Vagina (tissue), 2 donors: ENCODE measurements at regions not wholly inside any gene's neighbourhood (a gene's known extent, or its start where the extent isn't known, plus 50 kb on each side); places are given as distances from the start of the nearest gene placed in this dataset.

ENCODE experiments used
- CTCF ChIP-seq, 3 experiments: fragments of 450-650 bp in 2 of 3; fragments of 200-600 bp in 1 of 3; sonication (generic) in 1 of 3; IDR thresholded peaks; one replicate each; pipeline ENCODE4 v1.5.1; 2017 to 2019; ENCODE audit warnings: antibody characterized with exemption in 3 of 3, mild to moderate bottlenecking in 2 of 3, moderate library complexity in 2 of 3
- POLR2A ChIP-seq, 2 donors: fragments of 450-650 bp; IDR thresholded peaks; one replicate each; pipeline ENCODE4 v1.6.1; 2017; ENCODE audit warnings: antibody characterized with exemption in 2 of 2, mild to moderate bottlenecking in 2 of 2, moderate library complexity in 2 of 2
- POLR2AphosphoS5 ChIP-seq, 2 donors: sonication (generic); formaldehyde crosslinking; IDR thresholded peaks; one replicate each; pipeline ENCODE4 v1.9.0; 2017; ENCODE audit warnings: antibody characterized with exemption in 2 of 2, mild to moderate bottlenecking in 2 of 2, low read depth in 1 of 2; ENCODE audit not compliant: insufficient read depth in 1 of 2

- TF ChIP-seq CTCF (IDR thresholded peaks at IDR 0.05): no peak
- TF ChIP-seq POLR2A (IDR thresholded peaks at IDR 0.05): no peak
- no peak for TF ChIP-seq POLR2AphosphoS5 (IDR thresholded peaks at IDR 0.05; ENCODE audit: insufficient read depth in 1 of 2, low read depth in 1 of 2)
Measured at GRCh38 chr4:28621591-28621990, 1761.0 kb downstream of the STIM2 start.
